ENCODE measurements at regions not wholly inside any gene's neighbourhood (a gene's known extent, or its start where the extent isn't known, plus 50 kb on each side); places are given as distances from the start of the nearest gene placed in this dataset.

DNA sequence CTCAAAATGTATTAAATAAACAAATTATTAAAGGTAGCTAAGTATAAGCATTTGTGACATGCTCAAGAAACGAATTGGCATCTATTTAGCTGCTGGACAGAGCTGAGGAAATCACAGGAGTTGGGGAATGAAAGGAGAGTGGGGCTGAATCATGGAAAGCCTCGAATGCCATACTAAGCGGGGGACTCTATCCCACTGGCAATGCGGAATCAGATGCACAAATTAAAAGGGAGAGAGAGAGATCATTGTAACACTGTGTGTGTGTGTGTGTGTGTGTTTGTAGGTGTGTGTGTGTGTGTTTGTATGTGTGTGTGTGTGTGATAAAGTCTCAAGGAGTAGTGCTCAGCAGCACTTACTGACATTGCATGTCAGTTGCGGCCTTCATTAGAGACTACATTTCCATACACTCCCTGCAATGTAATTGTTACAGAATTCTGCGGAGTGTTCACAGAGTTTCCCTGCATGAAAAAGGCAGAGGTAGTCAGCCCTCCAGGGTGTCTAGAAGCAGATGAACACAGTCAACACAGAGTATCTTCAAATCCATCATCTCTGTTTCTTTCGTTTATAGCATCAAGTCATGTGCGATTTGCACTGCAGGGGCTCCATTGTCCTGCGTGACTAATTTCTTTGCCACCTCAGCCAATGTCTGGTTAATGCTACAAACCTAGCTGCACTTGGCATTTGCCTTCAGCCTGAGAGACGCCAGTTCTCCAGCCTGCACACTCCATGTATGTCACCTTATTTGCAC, 111.7 kb upstream of the CYRIA start:
- TF ChIP-seq POLR2A (IDR thresholded peaks at IDR 0.05): no peak
- TF ChIP-seq, protein P1, sequence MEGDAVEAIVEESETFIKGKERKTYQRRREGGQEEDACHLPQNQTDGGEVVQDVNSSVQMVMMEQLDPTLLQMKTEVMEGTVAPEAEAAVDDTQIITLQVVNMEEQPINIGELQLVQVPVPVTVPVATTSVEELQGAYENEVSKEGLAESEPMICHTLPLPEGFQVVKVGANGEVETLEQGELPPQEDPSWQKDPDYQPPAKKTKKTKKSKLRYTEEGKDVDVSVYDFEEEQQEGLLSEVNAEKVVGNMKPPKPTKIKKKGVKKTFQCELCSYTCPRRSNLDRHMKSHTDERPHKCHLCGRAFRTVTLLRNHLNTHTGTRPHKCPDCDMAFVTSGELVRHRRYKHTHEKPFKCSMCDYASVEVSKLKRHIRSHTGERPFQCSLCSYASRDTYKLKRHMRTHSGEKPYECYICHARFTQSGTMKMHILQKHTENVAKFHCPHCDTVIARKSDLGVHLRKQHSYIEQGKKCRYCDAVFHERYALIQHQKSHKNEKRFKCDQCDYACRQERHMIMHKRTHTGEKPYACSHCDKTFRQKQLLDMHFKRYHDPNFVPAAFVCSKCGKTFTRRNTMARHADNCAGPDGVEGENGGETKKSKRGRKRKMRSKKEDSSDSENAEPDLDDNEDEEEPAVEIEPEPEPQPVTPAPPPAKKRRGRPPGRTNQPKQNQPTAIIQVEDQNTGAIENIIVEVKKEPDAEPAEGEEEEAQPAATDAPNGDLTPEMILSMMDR (IDR thresholded peaks at IDR 0.05): no peak

Measured in testis (tissue), 2 donors.